Prostate gland (tissue), 2 donors: ENCODE measurements at regions not wholly inside any gene's neighbourhood (a gene's known extent, or its start where the extent isn't known, plus 50 kb on each side); places are given as distances from the start of the nearest gene placed in this dataset.

ENCODE experiments used
- DNase-seq: peaks from one replicate; pipeline ENCODE4 v3.0.0-alpha.2; 2019; ENCODE audit warnings: low spot score
- H3K27ac ChIP-seq, 2 donors: fragments of 200-600 bp; sonication (generic); 2 replicates each; pipeline ENCODE4 v1.5.1; 2017 to 2019
- H3K27me3 ChIP-seq: fragments of 200-600 bp; sonication (generic); replicated peaks from 2 replicates; pipeline ENCODE4 v1.5.1; 2019; ENCODE audit not compliant: insufficient read depth
- H3K36me3 ChIP-seq, 2 donors: fragments of 200-600 bp; sonication (generic); 1 replicate in 1 of 2; 2 replicates in 1 of 2; pipeline versions ENCODE4 v1.5.1 to v1.8.1; 2017 to 2019
- H3K4me1 ChIP-seq: fragments of 200-600 bp; sonication (generic); replicated peaks from 2 replicates; pipeline ENCODE4 v1.5.1; 2019
- H3K4me3 ChIP-seq, 2 donors: fragments of 200-600 bp; sonication (generic); 2 replicates each; pipeline ENCODE4 v1.5.1; 2017 to 2019
- H3K9me3 ChIP-seq: fragments of 200-600 bp; sonication (generic); 2 replicates; pipeline ENCODE4 v1.5.1; 2017
- CTCF ChIP-seq, 4 experiments: fragments of 200-600 bp in 2 of 4; fragments of 450-650 bp in 2 of 4; sonication (generic) in 2 of 4; IDR thresholded peaks; 1 replicate in 3 of 4; 2 replicates in 1 of 4; pipeline ENCODE4 v1.5.1; 2016 to 2019; ENCODE audit warnings: antibody characterized with exemption in 4 of 4, mild to moderate bottlenecking in 2 of 4, moderate library complexity in 2 of 4
- POLR2A ChIP-seq: fragments of 450-650 bp; IDR thresholded peaks from one replicate; pipeline ENCODE4 v1.6.1; 2016; ENCODE audit warnings: antibody characterized with exemption, mild to moderate bottlenecking
- POLR2AphosphoS5 ChIP-seq: sonication (generic); formaldehyde crosslinking; IDR thresholded peaks from one replicate; pipeline ENCODE4 v1.6.1; 2017; ENCODE audit warnings: antibody characterized with exemption
- WGBS: methylation state at CpG from one replicate; pipeline ENCODE4 v1.1.5; 2018; 5-methylcytosine and 5-hydroxymethylcytosine counted together
- intact Hi-C: fragments of 100-400 bp; cut with DNase I; formaldehyde crosslinking; loops from one replicate; pipeline ENCODE4 v1.14.2; 2022

DNA sequence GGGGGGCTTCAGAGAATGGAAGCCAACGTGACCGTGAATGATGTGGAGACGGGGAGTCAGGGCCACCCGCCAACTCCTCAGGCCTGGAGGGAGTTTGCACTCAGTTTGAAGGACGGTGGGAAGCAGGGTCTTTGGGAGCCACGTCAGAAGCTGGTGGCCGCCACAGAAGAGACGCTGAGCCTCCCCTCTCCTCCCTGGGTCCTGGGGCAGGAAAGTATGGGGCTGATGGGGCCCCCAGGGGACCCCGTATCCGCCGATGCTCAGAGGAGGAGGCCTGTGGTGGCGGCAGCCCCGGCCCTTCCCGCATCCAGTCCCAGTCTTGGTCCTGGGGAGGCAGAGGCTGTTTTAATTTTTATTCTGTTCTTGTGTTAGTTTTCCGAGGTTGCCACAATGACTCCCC, 188.6 kb upstream of the C1orf174 start:
- DNase-seq, result no peak
- Histone ChIP-seq H3K4me3 (no peak overlapping the region), H3K27me3 (no peaks in the 10 kb centered on the region), H3K4me1 (no peaks in the 10 kb centered on the region), H3K27ac (no peak overlapping the region), H3K9me3 (no peaks in the 10 kb centered on the region), H3K36me3 (no peaks in the 10 kb centered on the region)
- intact Hi-C loops, result no loop called here
- TF ChIP-seq POLR2A (no peak), CTCF (IDR thresholded peaks at IDR 0.05) (no peak), POLR2AphosphoS5 (no peak)
- 93% methylated on average over 15 of the region's 15 CpGs for WGBS

GRCh38 chr1:4089421-4090175, 189.5 kb upstream of the C1orf174 start:
- 90% methylated on average over 15 of the region's 15 CpGs for WGBS
- TF ChIP-seq CTCF (IDR thresholded peaks at IDR 0.05), result no peak
- no peak for TF ChIP-seq POLR2A
- no peak for TF ChIP-seq POLR2AphosphoS5
- no peaks in the 10 kb centered on the region for H3K4me1 ChIP-seq
- H3K9me3 ChIP-seq, result no peaks in the 10 kb centered on the region
- H3K36me3 ChIP-seq, result no peaks in the 10 kb centered on the region
- intact Hi-C loops, result no loop called here
- no peak overlapping the region for H3K4me3 ChIP-seq
- no peak for DNase-seq
- no peak overlapping the region for H3K27ac ChIP-seq
- no peaks in the 10 kb centered on the region for H3K27me3 ChIP-seq

DNA sequence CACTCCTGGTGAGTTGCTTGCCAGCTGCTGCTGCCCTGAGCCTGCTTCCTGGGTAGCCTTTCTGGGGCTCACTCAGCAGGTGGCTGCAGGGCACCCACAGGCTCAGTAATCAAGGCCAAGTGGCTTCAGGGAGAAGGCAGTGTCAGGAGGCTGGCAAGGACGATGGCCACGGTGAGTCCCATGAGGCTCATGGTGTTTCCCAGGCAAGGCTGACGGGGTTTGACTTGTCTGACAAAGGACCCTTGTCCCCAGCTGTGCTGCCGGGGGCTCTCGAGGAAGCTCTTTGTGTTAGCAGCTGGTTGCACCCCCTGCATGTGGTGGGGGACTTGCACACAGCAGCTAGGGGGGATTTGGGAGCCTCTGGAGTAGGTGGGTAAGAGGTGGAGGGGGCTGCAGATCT, 190.5 kb upstream of the C1orf174 start:
- intact Hi-C loops, result no loop called here
- H3K4me3 ChIP-seq, result no peak overlapping the region
- no peak overlapping the region for H3K27ac ChIP-seq
- H3K27me3 ChIP-seq, result no peaks in the 10 kb centered on the region
- H3K36me3 ChIP-seq, result no peaks in the 10 kb centered on the region
- TF ChIP-seq CTCF (IDR thresholded peaks at IDR 0.05), result no peak
- no peak for TF ChIP-seq POLR2AphosphoS5
- TF ChIP-seq POLR2A, result no peak
- H3K4me1 ChIP-seq, result no peaks in the 10 kb centered on the region
- no peak for DNase-seq
- 80% methylated on average over 5 of the region's 5 CpGs for WGBS
- no peaks in the 10 kb centered on the region for H3K9me3 ChIP-seq

DNA sequence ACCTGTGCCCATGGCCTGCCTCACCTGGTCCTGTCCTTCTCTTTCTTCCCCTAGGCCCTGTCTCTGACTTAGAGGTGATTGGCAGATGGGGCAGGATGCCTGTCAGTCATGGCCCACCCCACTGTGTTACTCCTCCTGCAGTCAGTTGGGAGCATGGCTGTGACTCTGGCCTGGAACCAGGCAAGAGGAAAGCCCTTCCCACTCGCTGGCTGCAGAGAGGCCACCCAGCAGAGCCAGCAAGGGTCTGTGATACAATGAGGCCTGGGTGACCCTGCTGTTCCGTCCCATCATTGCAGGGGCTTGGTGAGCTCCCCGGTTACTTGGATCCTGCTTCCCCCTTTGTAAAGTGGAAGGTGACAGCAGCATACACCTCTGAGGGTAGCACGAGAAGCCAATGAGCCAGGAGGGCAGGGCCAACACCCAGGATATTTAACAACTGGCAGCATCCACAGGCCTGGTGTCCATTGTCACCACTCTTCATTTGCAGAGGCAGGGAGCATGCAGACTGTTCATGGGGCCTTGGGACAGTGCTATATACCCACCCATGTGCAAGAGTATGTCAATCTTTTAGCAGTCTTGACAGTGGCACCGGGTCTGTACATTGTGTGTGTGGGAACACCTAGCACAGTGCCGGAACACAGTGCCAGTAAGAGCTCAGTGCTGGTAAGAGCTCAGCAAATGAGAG, 191.0 kb upstream of the C1orf174 start:
- intact Hi-C loops, result no loop called here
- no peaks in the 10 kb centered on the region for H3K36me3 ChIP-seq
- TF ChIP-seq CTCF (IDR thresholded peaks at IDR 0.05), result no peak
- no peak overlapping the region for H3K27ac ChIP-seq
- no peaks in the 10 kb centered on the region for H3K27me3 ChIP-seq
- 86% methylated on average over 6 of the region's 6 CpGs for WGBS
- no peaks in the 10 kb centered on the region for H3K4me1 ChIP-seq
- no peak for DNase-seq
- H3K4me3 ChIP-seq, result no peak overlapping the region
- H3K9me3 ChIP-seq, result no peaks in the 10 kb centered on the region

DNA sequence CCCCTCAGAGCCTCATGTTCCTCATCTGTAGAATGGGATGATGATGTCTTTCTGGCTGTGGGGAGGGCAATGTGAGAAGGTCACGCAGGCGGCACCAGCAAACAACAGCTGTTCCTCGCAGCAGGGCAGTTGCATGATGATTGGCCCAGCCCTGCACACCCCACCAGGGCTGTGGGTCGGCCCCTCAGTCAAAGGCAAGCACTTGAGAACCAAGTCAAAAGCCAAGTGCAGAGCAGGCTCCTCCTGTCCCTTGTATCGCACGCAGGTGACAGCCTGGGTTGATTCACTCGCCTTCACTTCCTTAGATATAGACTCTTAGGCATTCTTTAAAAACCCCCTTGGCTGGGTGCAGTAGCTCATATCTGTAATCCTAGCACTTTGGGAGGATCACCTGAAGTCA, 191.9 kb upstream of the C1orf174 start:
- Histone ChIP-seq H3K4me3 (no peak overlapping the region), H3K36me3 (no peaks in the 10 kb centered on the region), H3K27ac (no peak overlapping the region), H3K9me3 (no peaks in the 10 kb centered on the region), H3K27me3 (no peaks in the 10 kb centered on the region), H3K4me1 (no peaks in the 10 kb centered on the region)
- intact Hi-C loops, result no loop called here
- DNase-seq, result no peak
- TF ChIP-seq CTCF (IDR thresholded peaks at IDR 0.05) (no peak), POLR2A (no peak), POLR2AphosphoS5 (no peak)
- WGBS, result 91% methylated on average over 7 of the region's 7 CpGs
